Type B pancreatic cell (in vitro differentiated cells): ENCODE measurements at regions not wholly inside any gene's neighbourhood (a gene's known extent, or its start where the extent isn't known, plus 50 kb on each side); places are given as distances from the start of the nearest gene placed in this dataset.

Source experiments
- DNase-seq: peaks from one replicate; pipeline ENCODE4 v3.0.0; 2021; ENCODE audit warnings: mixed read lengths; ENCODE audit not compliant: unreplicated experiment; ENCODE audit errors: extremely low spot score
- H3K27ac Mint-ChIP-seq: 2 replicates; pipeline ENCODE4 v1.8.0; 2021; ENCODE audit warnings: mild to moderate bottlenecking, mixed read lengths
- H3K27me3 Mint-ChIP-seq: 2 replicates; pipeline ENCODE4 v1.8.0; 2021; ENCODE audit warnings: mixed read lengths
- H3K36me3 Mint-ChIP-seq: 2 replicates; pipeline ENCODE4 v1.8.0; 2021; ENCODE audit warnings: mixed read lengths
- H3K4me1 Mint-ChIP-seq: one replicate; pipeline ENCODE4 v1.8.0; 2021; ENCODE audit warnings: mixed read lengths; ENCODE audit not compliant: unreplicated experiment
- H3K4me3 Mint-ChIP-seq: 2 replicates; pipeline ENCODE4 v1.8.0; 2021; ENCODE audit warnings: mild to moderate bottlenecking, mixed read lengths
- H3K9me3 Mint-ChIP-seq: 2 replicates; pipeline ENCODE4 v1.8.0; 2021; ENCODE audit warnings: mixed read lengths
- CTCF ChIP-seq: fragments of 200-600 bp; sonication (generic); conservative IDR thresholded peaks from 2 replicates; pipeline ENCODE4 v1.5.0; 2021; ENCODE audit warnings: antibody characterized with exemption, mild to moderate bottlenecking

GRCh38 chr2:60066096-60066839 is 487.2 kb downstream of the BCL11A start:
- Mint-ChIP-seq H3K27me3 (peaks cover 6% of the 10 kb centered on the region), H3K4me3 (no peak overlapping the region), H3K27ac (no peak overlapping the region), H3K36me3 (no peaks in the 10 kb centered on the region), H3K9me3 (no peaks in the 10 kb centered on the region), H3K4me1 (peaks cover 31% of the 10 kb centered on the region)
- DNase-seq = no peak
- TF ChIP-seq CTCF = no peak

- Mint-ChIP-seq H3K4me1 (peaks cover 21% of the 10 kb centered on the region), H3K9me3 (no peaks in the 10 kb centered on the region), H3K4me3 (no peak overlapping the region), H3K27ac (peak overlapping the region; percentile 12), H3K27me3 (peaks cover 3% of the 10 kb centered on the region), H3K36me3 (no peaks in the 10 kb centered on the region)
- TF ChIP-seq CTCF = no peak
- DNase-seq = no peak
Observed at GRCh38 chr2:60064687-60065389, 488.6 kb downstream of the BCL11A start.

GRCh38 chr2:60058781-60059180 is 494.7 kb downstream of the BCL11A start:
- Mint-ChIP-seq H3K27me3 (no peaks in the 10 kb centered on the region), H3K9me3 (peaks cover 6% of the 10 kb centered on the region), H3K4me3 (no peak overlapping the region), H3K36me3 (no peaks in the 10 kb centered on the region), H3K27ac (no peak overlapping the region), H3K4me1 (no peaks in the 10 kb centered on the region)
- no peak for DNase-seq
- TF ChIP-seq CTCF = no peak

GRCh38 chr2:60054571-60055340 is 498.7 kb downstream of the BCL11A start:
- H3K27ac Mint-ChIP-seq = no peak overlapping the region

More at GRCh38 chr2:60054571-60055340, 498.7 kb downstream of the BCL11A start:
- TF ChIP-seq CTCF = no peak
- Mint-ChIP-seq H3K4me3 (no peak overlapping the region), H3K27me3 (no peaks in the 10 kb centered on the region), H3K4me1 (no peaks in the 10 kb centered on the region), H3K36me3 (no peaks in the 10 kb centered on the region), H3K9me3 (peaks cover 6% of the 10 kb centered on the region)
- no peak for DNase-seq
